Hematopoietic multipotent progenitor cell treated with erythropoietin and hydrocortisone succinate and interleukin-3 and kit ligand, for 8 days (in vitro differentiated cells): ENCODE measurements at regions not wholly inside any gene's neighbourhood (a gene's known extent, or its start where the extent isn't known, plus 50 kb on each side); places are given as distances from the start of the nearest gene placed in this dataset.
A peak's percentile ranks its signal among the peaks of the same experiment; 100 is the strongest.

Experiments used
- DNase-seq: peaks from one replicate; pipeline ENCODE4 v3.0.0-alpha.2; 2015

DNA sequence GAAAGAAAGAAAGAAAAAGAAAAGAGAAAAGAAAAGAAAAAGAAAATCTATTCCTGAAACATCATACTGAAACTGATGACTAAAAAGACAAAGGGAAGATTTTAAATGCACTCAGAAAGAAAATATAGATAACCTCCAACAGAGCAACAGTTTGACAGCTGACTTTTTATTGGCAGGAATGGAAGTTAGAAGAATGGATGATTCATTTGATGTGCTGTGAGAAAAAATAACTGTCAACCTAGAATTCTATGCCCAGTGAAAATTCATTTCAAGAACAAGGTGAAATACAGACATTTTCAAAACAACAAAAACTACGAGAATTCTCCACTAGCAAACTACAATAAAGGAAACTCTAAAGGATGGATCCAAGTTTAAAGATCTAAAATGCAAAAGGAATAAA, 50.5 kb upstream of the HSPA12A start:
- no peak for DNase-seq

- DNase-seq, result no peak
Measured at GRCh38 chr10:116796469-116796868, 52.8 kb upstream of the ENO4 start.

GRCh38 chr10:116796910-116797513, 52.3 kb upstream of the ENO4 start:
- peak; percentile 69 for DNase-seq

- DNase-seq, result no peak
Measured at GRCh38 chr10:116798859-116799258, 50.4 kb upstream of the ENO4 start.
